ENCODE measurements at regions not wholly inside any gene's neighbourhood (a gene's known extent, or its start where the extent isn't known, plus 50 kb on each side); places are given as distances from the start of the nearest gene placed in this dataset.
"Not testable (repeated sequence)": the region's sequence is repeated elsewhere in the genome, so short reads cannot be mapped to it uniquely, and the experiment has no call there.

DNA sequence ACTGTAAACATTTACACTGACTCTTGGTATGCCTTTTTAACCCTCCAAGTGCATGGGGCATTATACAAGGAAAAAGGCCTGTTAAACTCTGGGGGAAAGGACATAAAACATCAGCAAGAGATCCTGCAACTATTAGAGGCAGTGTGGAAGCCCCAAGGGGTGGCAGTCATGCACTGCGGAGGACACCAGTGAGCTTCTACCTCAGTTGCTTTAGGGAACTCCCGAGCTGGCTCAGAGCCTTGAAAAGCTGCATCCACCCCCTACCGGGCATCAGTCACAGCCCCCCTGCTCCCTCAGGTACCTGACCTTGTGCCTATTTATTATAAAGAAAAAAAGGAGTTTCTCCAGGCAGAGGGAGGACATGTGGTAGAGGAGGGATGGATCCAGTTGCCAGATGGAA lies 695.6 kb upstream of the LMO3 start:
- Histone ChIP-seq H3K27me3 (ENCODE audit: control insufficient read depth, insufficient read depth, low read length) (no peaks in the 10 kb centered on the region), H3K36me3 (ENCODE audit: control insufficient read depth, insufficient read depth, low read length) (no peaks in the 10 kb centered on the region), H3K4me3 (ENCODE audit: low read depth, low read length) (no peak overlapping the region)
- DNase-seq (ENCODE audit: low read depth): no peak
- TF ChIP-seq, protein P1, sequence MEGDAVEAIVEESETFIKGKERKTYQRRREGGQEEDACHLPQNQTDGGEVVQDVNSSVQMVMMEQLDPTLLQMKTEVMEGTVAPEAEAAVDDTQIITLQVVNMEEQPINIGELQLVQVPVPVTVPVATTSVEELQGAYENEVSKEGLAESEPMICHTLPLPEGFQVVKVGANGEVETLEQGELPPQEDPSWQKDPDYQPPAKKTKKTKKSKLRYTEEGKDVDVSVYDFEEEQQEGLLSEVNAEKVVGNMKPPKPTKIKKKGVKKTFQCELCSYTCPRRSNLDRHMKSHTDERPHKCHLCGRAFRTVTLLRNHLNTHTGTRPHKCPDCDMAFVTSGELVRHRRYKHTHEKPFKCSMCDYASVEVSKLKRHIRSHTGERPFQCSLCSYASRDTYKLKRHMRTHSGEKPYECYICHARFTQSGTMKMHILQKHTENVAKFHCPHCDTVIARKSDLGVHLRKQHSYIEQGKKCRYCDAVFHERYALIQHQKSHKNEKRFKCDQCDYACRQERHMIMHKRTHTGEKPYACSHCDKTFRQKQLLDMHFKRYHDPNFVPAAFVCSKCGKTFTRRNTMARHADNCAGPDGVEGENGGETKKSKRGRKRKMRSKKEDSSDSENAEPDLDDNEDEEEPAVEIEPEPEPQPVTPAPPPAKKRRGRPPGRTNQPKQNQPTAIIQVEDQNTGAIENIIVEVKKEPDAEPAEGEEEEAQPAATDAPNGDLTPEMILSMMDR (IDR thresholded peaks at IDR 0.05; ENCODE audit: insufficient read depth, low read length, poor library complexity, severe bottlenecking): no peak

DNA sequence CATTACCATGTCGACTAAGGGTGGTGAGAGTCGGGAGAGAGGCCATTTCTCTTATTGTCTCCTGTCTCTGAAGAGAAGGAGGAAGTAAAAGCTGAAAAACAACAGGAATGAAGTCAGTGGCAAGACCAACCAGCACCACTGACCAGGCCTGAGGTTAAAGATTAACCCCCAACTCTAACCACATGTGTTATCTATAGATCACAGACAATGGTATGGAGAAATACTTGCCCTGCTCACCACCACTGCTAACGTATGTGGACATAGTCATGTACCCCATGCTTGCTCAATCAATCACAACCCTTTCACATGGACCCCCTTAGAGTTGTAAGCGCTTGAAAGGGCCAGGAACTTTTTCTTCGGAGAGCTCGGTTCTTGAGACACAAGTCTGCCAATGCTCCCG lies 690.9 kb upstream of the LMO3 start:
- no peak for DNase-seq (ENCODE audit: low read depth)
- Histone ChIP-seq H3K4me3 (ENCODE audit: low read depth, low read length) (no peak overlapping the region), H3K36me3 (ENCODE audit: control insufficient read depth, insufficient read depth, low read length) (no peaks in the 10 kb centered on the region), H3K27me3 (ENCODE audit: control insufficient read depth, insufficient read depth, low read length) (no peaks in the 10 kb centered on the region)
- TF ChIP-seq, protein P1 (IDR thresholded peaks at IDR 0.05; ENCODE audit: insufficient read depth, low read length, poor library complexity, severe bottlenecking): no peak

DNA sequence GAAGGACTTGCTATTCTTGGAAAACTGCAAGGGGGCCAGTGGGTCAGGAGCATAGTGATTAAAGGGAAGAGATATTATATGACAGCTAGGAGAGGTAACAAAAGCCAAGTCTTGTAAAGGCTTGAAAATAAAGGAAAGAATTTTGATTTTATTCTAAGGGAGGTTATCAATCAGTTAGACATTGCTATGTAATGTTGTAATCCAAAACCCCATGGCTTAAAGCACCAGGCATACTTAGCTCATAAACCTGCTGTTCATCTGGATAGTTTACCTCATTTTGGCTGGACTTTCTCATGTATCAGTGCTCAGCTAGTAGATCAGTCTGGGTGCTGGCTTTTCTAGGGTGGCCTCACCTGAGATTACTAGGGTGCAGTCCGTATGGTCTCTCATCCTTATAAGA lies 680.9 kb upstream of the LMO3 start:
- H3K4me3 ChIP-seq (ENCODE audit: low read depth, low read length): no peak overlapping the region
- H3K27me3 ChIP-seq (ENCODE audit: control insufficient read depth, insufficient read depth, low read length): no peaks in the 10 kb centered on the region
- no peaks in the 10 kb centered on the region for H3K36me3 ChIP-seq (ENCODE audit: control insufficient read depth, insufficient read depth, low read length)
- TF ChIP-seq, protein P1 (IDR thresholded peaks at IDR 0.05; ENCODE audit: insufficient read depth, low read length, poor library complexity, severe bottlenecking): no peak
- DNase-seq (ENCODE audit: low read depth): no peak

DNA sequence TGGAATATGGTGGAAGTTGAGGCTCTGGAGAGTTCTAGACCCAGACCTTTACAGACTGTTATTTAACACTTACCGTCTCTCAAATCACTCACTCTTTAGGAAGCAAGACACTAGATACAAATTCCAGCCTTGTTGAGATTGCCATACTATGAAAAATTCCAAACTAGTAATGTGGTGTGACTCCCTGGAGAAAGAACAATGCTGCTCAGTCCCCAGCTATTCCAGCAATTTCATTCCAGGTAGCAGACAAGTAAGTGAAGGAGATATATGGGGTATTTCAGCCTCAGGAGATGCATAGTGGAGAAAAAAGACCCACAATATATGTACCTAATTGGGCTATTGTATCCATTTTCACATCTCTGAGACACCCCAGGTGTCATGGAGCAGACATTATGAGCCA lies 678.9 kb upstream of the LMO3 start:
- no peaks in the 10 kb centered on the region for H3K27me3 ChIP-seq (ENCODE audit: control insufficient read depth, insufficient read depth, low read length)
- H3K4me3 ChIP-seq (ENCODE audit: low read depth, low read length): no peak overlapping the region
- H3K36me3 ChIP-seq (ENCODE audit: control insufficient read depth, insufficient read depth, low read length): no peaks in the 10 kb centered on the region
- DNase-seq (ENCODE audit: low read depth): no peak
- TF ChIP-seq, protein P1 (IDR thresholded peaks at IDR 0.05; ENCODE audit: insufficient read depth, low read length, poor library complexity, severe bottlenecking): no peak

DNA sequence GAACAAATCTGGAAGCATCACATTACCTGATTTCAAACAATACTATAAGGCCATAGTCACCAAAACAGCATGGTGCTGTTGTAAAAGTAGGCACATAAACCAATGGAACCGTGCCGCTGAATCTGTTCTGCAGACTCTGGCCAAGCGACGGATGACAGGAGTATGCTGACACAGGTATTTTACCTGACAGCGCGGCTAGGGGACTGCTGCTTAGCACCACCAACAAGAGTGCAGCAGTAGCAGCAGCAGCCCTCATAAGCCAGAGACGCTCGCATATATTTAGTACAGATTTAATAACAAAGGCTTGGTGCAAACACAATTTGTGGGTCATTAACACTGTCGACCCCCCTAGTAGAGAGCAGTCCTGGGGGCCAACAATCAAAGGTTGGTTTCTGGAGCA lies 677.6 kb upstream of the LMO3 start:
- H3K36me3 ChIP-seq (ENCODE audit: control insufficient read depth, insufficient read depth, low read length): no peaks in the 10 kb centered on the region
- DNase-seq (ENCODE audit: low read depth): no peak
- H3K27me3 ChIP-seq (ENCODE audit: control insufficient read depth, insufficient read depth, low read length): no peaks in the 10 kb centered on the region
- no peak overlapping the region for H3K4me3 ChIP-seq (ENCODE audit: low read depth, low read length)
- TF ChIP-seq, protein P1 (IDR thresholded peaks at IDR 0.05; ENCODE audit: insufficient read depth, low read length, poor library complexity, severe bottlenecking): no peak

DNA sequence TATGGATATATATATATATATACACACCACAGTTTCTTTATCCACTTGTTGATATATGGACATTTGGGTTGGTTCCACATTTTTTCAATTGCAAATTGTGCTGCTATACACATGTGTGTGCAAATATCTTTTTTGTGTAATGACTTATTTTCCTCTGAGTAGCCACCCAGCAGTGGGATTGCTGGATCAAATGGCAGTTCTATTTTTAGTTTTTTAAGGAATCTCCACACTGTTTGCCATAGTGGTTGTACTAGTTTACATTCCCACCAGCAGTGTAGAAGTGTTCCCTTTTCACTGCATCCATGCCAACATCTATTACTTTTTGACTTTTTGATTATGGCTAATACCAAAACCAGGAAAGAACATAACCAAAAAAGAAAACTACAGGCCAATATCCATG lies 676.2 kb upstream of the LMO3 start:
- not testable (repeated sequence) for H3K27me3 ChIP-seq (ENCODE audit: control insufficient read depth, insufficient read depth, low read length); DNase-seq (ENCODE audit: low read depth); H3K4me3 ChIP-seq (ENCODE audit: low read depth, low read length); H3K36me3 ChIP-seq (ENCODE audit: control insufficient read depth, insufficient read depth, low read length)
